GM18508 (cell line): ENCODE measurements at regions not wholly inside any gene's neighbourhood (a gene's known extent, or its start where the extent isn't known, plus 50 kb on each side); places are given as distances from the start of the nearest gene placed in this dataset.
"Not testable (repeated sequence)": the region's sequence is repeated elsewhere in the genome, so short reads cannot be mapped to it uniquely, and the experiment has no call there.

Experiments used
- ATAC-seq: cut with Tn5 transposase; IDR thresholded peaks from one replicate; pipeline ENCODE4 v1.9.1; 2021; ENCODE audit warnings: moderate number of reproducible peaks; ENCODE audit not compliant: insufficient read depth, unreplicated experiment

- ATAC-seq = no peak
Measured at GRCh38 chr12:84165998-84166571, 746.5 kb downstream of the SLC6A15 start.

DNA sequence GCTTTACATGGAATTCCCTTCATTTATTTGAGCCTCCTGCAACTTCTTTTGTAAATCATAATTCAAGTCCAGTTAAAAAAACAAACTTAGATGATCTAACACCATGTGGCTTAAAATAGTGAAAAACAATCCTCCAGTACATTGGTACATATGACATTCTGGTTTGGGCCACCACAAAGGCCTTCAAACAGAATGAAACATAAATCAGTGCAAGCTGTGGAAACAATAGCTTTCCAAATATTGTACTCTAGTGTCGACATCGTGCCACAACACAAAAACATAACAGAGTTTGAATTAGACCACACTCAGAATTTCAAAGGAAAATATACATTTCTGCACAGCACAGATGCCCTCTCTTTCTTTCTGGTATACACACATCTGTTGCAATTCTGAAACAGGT lies 751.3 kb downstream of the SLC6A15 start:
- no peak for ATAC-seq

DNA sequence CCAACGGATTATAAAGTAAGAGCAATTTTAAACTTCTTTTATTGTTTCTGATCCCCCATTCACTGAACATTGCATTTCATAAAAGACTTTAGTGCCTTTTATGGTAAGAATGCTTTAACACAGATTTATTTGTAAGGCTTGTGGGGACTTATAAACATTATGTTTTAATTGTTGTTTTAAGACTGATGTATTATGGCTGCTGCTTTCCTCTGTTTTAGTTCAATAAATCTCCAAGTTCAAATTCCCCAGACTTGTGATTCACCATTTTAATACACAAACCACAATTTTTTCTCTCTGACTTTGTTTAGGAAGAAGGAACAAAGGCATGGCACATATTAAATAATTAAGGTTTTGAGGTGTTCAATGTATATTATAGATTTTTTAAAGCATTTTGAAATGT lies 753.3 kb downstream of the SLC6A15 start:
- no peak for ATAC-seq

GRCh38 chr12:84157170-84157569 lies 755.4 kb downstream of the SLC6A15 start:
- no peak for ATAC-seq

- ATAC-seq = not testable (repeated sequence)
Measured at GRCh38 chr12:84154991-84155930, 757.3 kb downstream of the SLC6A15 start.

- ATAC-seq = not testable (repeated sequence)
Measured at GRCh38 chr12:84154439-84154990, 758.1 kb downstream of the SLC6A15 start.

DNA sequence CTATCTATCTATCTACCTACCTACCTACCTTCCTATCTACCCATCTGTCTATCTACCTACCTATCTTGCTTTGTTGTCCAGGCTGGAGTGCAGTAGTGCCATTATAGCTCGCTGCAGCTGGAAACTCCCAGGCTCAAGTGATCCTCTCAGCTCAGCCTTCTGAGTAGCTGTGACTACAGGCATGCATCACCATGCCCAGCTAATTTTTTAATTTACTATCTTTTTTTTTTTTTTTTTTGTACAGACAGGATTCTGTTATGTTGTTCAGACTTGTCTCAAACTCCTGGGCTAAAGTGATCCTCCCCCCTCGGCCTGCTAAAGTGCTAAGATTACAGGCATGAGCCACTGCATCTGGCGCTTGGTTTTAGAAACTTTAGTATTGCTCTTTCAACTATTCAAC lies 762.4 kb downstream of the SLC6A15 start:
- ATAC-seq = no peak

GRCh38 chr12:84148335-84148734 lies 764.3 kb downstream of the SLC6A15 start:
- ATAC-seq = no peak

- no peak for ATAC-seq
Measured at GRCh38 chr12:84136862-84137367, 775.7 kb downstream of the SLC6A15 start.

GRCh38 chr12:84135586-84136279 lies 776.9 kb downstream of the SLC6A15 start:
- ATAC-seq = no peak

- no peak for ATAC-seq
Measured at GRCh38 chr12:84134797-84135366, 777.7 kb downstream of the SLC6A15 start.

GRCh38 chr12:84131076-84131475 lies 781.5 kb downstream of the SLC6A15 start:
- ATAC-seq = no peak

GRCh38 chr12:84128117-84128991 lies 784.2 kb downstream of the SLC6A15 start:
- no peak for ATAC-seq

DNA sequence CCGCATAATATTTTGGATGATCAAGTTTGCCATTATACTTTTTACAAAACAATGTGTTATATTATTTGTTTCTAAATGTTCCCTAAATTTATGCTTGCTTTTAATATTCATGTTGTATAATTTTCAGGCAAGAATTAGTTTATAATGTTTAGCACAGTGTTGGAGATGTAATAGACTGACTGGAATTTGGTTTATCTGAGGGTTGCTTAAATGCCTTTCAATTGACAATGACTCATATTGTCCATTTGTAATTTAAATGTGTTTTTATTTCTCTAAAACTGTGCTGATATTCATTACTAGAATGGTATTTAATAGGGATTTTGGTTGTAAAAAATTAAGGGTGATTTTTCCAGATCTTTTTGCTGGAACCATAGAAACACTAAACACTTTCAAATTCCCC lies 788.4 kb downstream of the SLC6A15 start:
- no peak for ATAC-seq

DNA sequence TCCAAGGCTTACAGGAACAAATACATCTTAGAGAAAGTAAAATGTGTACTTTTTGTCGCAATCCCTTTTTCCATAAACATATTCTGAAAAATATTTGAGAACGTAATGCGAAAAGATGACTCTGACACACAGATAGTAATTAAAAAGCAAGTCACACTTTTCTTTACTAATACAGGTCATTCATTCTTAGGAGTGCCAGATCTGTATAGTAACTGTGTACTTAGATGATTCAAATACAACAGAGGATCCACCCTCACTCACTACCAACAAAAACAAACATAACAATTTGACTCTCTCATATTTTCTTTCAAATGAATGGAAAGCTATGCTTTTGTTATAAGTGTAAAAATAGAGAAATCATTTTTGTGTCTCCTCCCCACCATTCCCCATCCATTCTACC lies 795.4 kb downstream of the SLC6A15 start:
- no peak for ATAC-seq

DNA sequence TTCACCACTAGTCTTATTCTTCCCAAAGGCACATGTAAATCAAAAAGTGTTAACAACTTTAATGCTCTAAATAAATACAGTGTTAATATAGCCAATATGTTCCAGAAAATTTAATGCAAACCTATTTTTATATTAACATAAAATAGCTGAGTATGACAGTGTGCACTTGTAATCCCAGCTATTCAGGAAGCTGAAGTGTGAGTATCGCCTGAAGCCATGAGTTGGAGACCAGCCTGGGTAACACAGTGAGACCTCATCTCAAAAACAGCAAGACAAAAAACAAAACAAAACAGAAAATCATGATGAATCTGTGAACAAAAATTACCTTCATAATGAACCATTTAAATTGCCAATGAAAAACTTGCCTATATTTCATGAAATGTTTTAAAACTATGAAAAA lies 798.9 kb downstream of the SLC6A15 start:
- ATAC-seq = no peak

GRCh38 chr12:84103886-84104285 lies 808.7 kb downstream of the SLC6A15 start:
- ATAC-seq = not testable (repeated sequence)

DNA sequence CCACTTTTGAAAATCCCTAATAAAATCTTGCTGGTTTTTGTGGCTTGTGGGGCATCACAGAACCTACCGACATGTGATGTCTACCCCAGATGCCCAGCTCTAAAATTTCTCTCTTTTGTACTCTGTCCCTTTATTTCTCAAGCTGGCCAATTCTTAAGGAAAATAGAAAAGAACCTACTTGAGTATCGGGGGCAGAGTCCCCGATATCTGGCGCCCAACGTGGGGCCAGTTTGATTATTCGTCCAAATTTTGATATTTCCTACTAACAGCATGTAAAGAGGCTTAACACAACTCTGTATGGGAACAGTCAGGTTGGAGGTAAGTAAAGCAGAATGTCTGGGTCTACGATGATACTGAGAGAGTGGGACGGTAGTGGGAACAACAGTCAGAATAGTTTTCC lies 810.6 kb downstream of the SLC6A15 start:
- ATAC-seq = not testable (repeated sequence)

DNA sequence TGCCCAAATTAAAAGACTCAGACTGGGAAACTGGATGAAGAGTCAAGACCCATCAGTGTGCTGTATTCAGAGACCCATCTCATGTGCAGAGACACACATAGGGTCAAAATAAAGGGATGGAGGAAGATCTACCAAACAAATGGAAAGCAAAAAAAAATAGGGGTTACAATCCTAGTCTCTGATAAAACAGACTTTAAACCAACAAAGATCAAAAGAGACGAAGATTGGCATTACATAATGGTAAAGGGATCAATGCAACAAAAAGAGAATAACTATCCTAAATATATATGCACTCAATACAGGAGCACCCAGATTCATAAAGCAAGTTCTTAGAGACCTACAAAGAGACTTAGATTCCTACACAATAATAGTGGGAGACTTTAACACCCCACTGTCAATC lies 813.0 kb downstream of the SLC6A15 start:
- not testable (repeated sequence) for ATAC-seq
